HG02623 (cell line): ENCODE measurements at regions not wholly inside any gene's neighbourhood (a gene's known extent, or its start where the extent isn't known, plus 50 kb on each side); places are given as distances from the start of the nearest gene placed in this dataset.

Source experiments
- ATAC-seq: cut with Tn5 transposase; IDR thresholded peaks from one replicate; pipeline ENCODE4 v1.9.1; 2021; ENCODE audit warnings: moderate library complexity; ENCODE audit not compliant: unreplicated experiment

- no peak for ATAC-seq
Measured at GRCh38 chr10:112087953-112088456, 95.6 kb downstream of the GPAM start.

GRCh38 chr10:112091703-112092102 lies 91.9 kb downstream of the GPAM start:
- ATAC-seq = no peak

GRCh38 chr10:112092519-112092918 lies 91.0 kb downstream of the GPAM start:
- ATAC-seq = no peak

- no peak for ATAC-seq
Measured at GRCh38 chr10:112094984-112095383, 88.6 kb downstream of the GPAM start.

GRCh38 chr10:112095731-112096130 lies 87.8 kb downstream of the GPAM start:
- no peak for ATAC-seq

GRCh38 chr10:112098682-112099081 lies 84.9 kb downstream of the GPAM start:
- ATAC-seq = no peak
